BE2C (cell line): ENCODE measurements at regions not wholly inside any gene's neighbourhood (a gene's known extent, or its start where the extent isn't known, plus 50 kb on each side); places are given as distances from the start of the nearest gene placed in this dataset.

ENCODE experiments used
- DNase-seq: peaks from one replicate; pipeline ENCODE4 v3.0.0-alpha.2; 2020
- H3K27me3 ChIP-seq: fragments of 250-450 bp; sonication (Bioruptor Pico); 2 replicates; pipeline ENCODE4 v1.5.1; 2020; ENCODE audit warnings: mild to moderate bottlenecking
- H3K36me3 ChIP-seq: fragments of 250-450 bp; sonication (Bioruptor Pico); 2 replicates; pipeline ENCODE4 v1.5.1; 2020; ENCODE audit warnings: mild to moderate bottlenecking
- H3K4me1 ChIP-seq: fragments of 250-450 bp; sonication (Bioruptor Pico); 2 replicates; pipeline ENCODE4 v1.5.1; 2020
- H3K4me3 ChIP-seq: 2 replicates; pipeline ENCODE4 v1.5.1; 2011; ENCODE audit warnings: low read depth, low read length
- H3K9me3 ChIP-seq: fragments of 250-450 bp; sonication (Bioruptor Pico); 2 replicates; pipeline ENCODE4 v1.5.1; 2020
- CTCF ChIP-seq: IDR thresholded peaks from 2 replicates; pipeline ENCODE4 v1.5.1; 2012; ENCODE audit warnings: mild to moderate bottlenecking, low read depth, low read length

- no peak overlapping the region for H3K4me3 ChIP-seq
- H3K36me3 ChIP-seq: no peaks in the 10 kb centered on the region
- no peaks in the 10 kb centered on the region for H3K9me3 ChIP-seq
- no peak for DNase-seq
- H3K27me3 ChIP-seq: no peaks in the 10 kb centered on the region
- TF ChIP-seq CTCF: no peak
- no peaks in the 10 kb centered on the region for H3K4me1 ChIP-seq
Observed at GRCh38 chr10:64507651-64508028, 986.4 kb downstream of the REEP3 start.

GRCh38 chr10:64508029-64508661 lies 986.9 kb downstream of the REEP3 start:
- TF ChIP-seq CTCF: no peak
- no peak for DNase-seq
- no peaks in the 10 kb centered on the region for H3K36me3 ChIP-seq
- H3K4me1 ChIP-seq: no peaks in the 10 kb centered on the region
- no peaks in the 10 kb centered on the region for H3K27me3 ChIP-seq
- no peak overlapping the region for H3K4me3 ChIP-seq
- no peaks in the 10 kb centered on the region for H3K9me3 ChIP-seq

- TF ChIP-seq CTCF: no peak
- DNase-seq: no peak
Observed at GRCh38 chr10:64515970-64516699, 994.9 kb downstream of the REEP3 start.

GRCh38 chr10:64518456-64518855 lies 997.3 kb downstream of the REEP3 start:
- no peak for TF ChIP-seq CTCF
- no peaks in the 10 kb centered on the region for H3K9me3 ChIP-seq
- no peaks in the 10 kb centered on the region for H3K27me3 ChIP-seq
- no peaks in the 10 kb centered on the region for H3K36me3 ChIP-seq
- peaks cover 10% of the 10 kb centered on the region for H3K4me1 ChIP-seq
- H3K4me3 ChIP-seq: no peak overlapping the region
- DNase-seq: no peak

More at GRCh38 chr10:64515970-64516699, 994.9 kb downstream of the REEP3 start:
- no peaks in the 10 kb centered on the region for H3K9me3 ChIP-seq
- no peaks in the 10 kb centered on the region for H3K27me3 ChIP-seq
- no peak overlapping the region for H3K4me3 ChIP-seq
- H3K4me1 ChIP-seq: no peaks in the 10 kb centered on the region
- no peaks in the 10 kb centered on the region for H3K36me3 ChIP-seq

GRCh38 chr10:64519427-64519826 lies 998.2 kb downstream of the REEP3 start:
- no peaks in the 10 kb centered on the region for H3K9me3 ChIP-seq
- H3K36me3 ChIP-seq: no peaks in the 10 kb centered on the region
- H3K4me1 ChIP-seq: peaks cover 13% of the 10 kb centered on the region
- no peaks in the 10 kb centered on the region for H3K27me3 ChIP-seq
- H3K4me3 ChIP-seq: no peak overlapping the region
- no peak for TF ChIP-seq CTCF
- DNase-seq: no peak

- no peaks in the 10 kb centered on the region for H3K36me3 ChIP-seq
- H3K9me3 ChIP-seq: no peaks in the 10 kb centered on the region
- no peak for DNase-seq
- TF ChIP-seq CTCF: no peak
- H3K4me3 ChIP-seq: no peak overlapping the region
- H3K27me3 ChIP-seq: no peaks in the 10 kb centered on the region
- peaks cover 13% of the 10 kb centered on the region for H3K4me1 ChIP-seq
Observed at GRCh38 chr10:64519831-64520230, 998.6 kb downstream of the REEP3 start.
